GM12878 (cell line): ENCODE measurements at regions not wholly inside any gene's neighbourhood (a gene's known extent, or its start where the extent isn't known, plus 50 kb on each side); places are given as distances from the start of the nearest gene placed in this dataset.

Experiments used
- POLR2A ChIP-seq: IDR thresholded peaks from 2 replicates; pipeline ENCODE4 v1.6.1; 2011; ENCODE audit warnings: low read depth, mild to moderate bottlenecking, low read length
- SMC3 ChIP-seq: IDR thresholded peaks from 2 replicates; pipeline ENCODE4 v1.6.1; 2011; ENCODE audit warnings: low read length, improper control_type of control experiment, borderline replicate concordance
- TF ChIP-seq, protein P1 (sequence below): IDR thresholded peaks from 2 replicates; pipeline ENCODE4 v1.6.1; 2011; ENCODE audit warnings: low read depth, mild to moderate bottlenecking, low read length, moderate library complexity, borderline replicate concordance; ENCODE audit errors: extremely low read depth
- TF ChIP-seq, protein P2 (sequence below): fragments of 450-650 bp; IDR thresholded peaks from 2 replicates; pipeline ENCODE4 v1.6.1; 2017; ENCODE audit warnings: mild to moderate bottlenecking, moderate library complexity

DNA sequence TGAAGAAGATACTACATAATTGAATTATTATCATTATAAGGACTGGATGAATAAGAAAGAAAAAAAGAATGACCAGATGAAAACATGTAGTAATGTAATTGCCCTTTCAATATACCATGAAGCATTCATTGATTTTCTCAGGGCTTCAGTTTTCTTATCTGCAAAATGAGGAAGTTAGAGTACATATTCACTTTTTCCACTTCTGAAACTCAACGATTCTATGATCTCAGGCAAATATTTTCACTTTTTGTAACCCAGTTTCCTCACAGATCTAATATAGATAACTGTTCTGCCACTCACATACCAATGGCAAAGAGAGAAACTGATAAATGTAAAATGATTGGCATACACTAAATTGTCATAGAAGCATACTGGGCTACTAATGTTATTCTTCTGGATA is 856.6 kb upstream of the KLHL1 start:
- TF ChIP-seq, protein P1, sequence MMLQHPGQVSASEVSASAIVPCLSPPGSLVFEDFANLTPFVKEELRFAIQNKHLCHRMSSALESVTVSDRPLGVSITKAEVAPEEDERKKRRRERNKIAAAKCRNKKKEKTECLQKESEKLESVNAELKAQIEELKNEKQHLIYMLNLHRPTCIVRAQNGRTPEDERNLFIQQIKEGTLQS: no peak
- TF ChIP-seq, protein P2, sequence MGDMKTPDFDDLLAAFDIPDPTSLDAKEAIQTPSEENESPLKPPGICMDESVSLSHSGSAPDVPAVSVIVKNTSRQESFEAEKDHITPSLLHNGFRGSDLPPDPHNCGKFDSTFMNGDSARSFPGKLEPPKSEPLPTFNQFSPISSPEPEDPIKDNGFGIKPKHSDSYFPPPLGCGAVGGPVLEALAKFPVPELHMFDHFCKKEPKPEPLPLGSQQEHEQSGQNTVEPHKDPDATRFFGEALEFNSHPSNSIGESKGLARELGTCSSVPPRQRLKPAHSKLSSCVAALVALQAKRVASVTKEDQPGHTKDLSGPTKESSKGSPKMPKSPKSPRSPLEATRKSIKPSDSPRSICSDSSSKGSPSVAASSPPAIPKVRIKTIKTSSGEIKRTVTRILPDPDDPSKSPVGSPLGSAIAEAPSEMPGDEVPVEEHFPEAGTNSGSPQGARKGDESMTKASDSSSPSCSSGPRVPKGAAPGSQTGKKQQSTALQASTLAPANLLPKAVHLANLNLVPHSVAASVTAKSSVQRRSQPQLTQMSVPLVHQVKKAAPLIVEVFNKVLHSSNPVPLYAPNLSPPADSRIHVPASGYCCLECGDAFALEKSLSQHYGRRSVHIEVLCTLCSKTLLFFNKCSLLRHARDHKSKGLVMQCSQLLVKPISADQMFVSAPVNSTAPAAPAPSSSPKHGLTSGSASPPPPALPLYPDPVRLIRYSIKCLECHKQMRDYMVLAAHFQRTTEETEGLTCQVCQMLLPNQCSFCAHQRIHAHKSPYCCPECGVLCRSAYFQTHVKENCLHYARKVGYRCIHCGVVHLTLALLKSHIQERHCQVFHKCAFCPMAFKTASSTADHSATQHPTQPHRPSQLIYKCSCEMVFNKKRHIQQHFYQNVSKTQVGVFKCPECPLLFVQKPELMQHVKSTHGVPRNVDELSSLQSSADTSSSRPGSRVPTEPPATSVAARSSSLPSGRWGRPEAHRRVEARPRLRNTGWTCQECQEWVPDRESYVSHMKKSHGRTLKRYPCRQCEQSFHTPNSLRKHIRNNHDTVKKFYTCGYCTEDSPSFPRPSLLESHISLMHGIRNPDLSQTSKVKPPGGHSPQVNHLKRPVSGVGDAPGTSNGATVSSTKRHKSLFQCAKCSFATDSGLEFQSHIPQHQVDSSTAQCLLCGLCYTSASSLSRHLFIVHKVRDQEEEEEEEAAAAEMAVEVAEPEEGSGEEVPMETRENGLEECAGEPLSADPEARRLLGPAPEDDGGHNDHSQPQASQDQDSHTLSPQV: no peak
- TF ChIP-seq POLR2A: no peak
- no peak for TF ChIP-seq SMC3
